ENCODE measurements at regions not wholly inside any gene's neighbourhood (a gene's known extent, or its start where the extent isn't known, plus 50 kb on each side); places are given as distances from the start of the nearest gene placed in this dataset.

DNA sequence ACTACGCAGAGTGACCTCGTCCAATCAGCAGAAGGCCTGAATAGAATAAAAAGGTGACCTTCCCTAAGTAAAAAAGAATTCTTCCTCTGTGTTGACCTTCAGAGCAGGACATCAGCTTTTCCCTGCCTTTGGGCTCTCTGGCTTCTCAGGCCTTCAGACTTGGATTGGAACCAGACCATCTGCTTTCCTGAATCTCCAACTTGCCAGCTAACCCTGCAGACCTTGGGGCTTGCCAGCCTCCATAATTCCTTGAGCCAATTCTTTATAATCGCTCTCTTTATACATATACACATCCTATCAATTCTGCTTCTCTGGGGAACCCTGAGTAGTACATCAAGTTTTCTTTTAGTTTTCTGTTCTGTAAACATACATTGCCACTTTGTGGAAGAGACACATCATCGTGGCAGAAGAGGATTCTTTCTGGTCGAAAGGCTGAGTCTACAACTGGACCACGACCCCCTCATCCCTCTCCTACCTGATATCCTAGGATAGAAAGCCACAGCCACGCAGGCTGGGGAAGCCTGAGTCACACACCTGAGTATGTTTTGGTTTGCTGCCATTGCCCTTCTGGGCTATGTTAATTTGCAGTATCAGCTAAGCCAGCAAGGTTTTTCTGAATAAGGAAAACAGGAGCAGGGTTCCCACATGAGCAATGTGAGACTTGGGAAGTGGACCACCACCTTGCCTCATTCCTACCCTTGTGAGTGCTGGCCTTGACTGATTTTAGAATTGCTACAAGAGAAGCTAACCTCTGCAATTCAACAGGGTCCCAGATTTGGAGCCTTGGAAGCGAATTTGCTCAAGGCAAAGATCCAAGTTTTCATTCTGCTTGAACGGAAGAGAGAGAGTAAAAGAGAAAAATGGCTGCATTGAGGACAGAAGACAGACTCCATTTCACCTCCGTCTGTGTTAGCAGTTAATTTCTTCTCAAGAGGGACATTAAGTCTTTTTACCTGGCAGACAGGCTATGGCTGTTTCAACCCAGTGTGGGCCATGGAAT is 445.2 kb upstream of the FZD8 start:
- TF ChIP-seq, protein P1, sequence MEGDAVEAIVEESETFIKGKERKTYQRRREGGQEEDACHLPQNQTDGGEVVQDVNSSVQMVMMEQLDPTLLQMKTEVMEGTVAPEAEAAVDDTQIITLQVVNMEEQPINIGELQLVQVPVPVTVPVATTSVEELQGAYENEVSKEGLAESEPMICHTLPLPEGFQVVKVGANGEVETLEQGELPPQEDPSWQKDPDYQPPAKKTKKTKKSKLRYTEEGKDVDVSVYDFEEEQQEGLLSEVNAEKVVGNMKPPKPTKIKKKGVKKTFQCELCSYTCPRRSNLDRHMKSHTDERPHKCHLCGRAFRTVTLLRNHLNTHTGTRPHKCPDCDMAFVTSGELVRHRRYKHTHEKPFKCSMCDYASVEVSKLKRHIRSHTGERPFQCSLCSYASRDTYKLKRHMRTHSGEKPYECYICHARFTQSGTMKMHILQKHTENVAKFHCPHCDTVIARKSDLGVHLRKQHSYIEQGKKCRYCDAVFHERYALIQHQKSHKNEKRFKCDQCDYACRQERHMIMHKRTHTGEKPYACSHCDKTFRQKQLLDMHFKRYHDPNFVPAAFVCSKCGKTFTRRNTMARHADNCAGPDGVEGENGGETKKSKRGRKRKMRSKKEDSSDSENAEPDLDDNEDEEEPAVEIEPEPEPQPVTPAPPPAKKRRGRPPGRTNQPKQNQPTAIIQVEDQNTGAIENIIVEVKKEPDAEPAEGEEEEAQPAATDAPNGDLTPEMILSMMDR (conservative IDR thresholded peaks at IDR 0.05; ENCODE audit: low read length), result no peak
- TF ChIP-seq EZH2phosphoT487 (IDR thresholded peaks at IDR 0.05; ENCODE audit: borderline replicate concordance), result no peak

Measured in Loucy (cell line).